DOHH2 (cell line): ENCODE measurements at regions not wholly inside any gene's neighbourhood (a gene's known extent, or its start where the extent isn't known, plus 50 kb on each side); places are given as distances from the start of the nearest gene placed in this dataset.

ENCODE experiments used
- H3F3A ChIP-seq: fragments of 200-600 bp; sonication (generic), shearing (Covaris generic); 2 replicates; pipeline ENCODE4 v1.6.0; 2016; ENCODE audit warnings: antibody characterized with exemption, mild to moderate bottlenecking; ENCODE audit not compliant: control insufficient read depth, insufficient read depth
- H3K27ac ChIP-seq: fragments of 200-600 bp; sonication (generic); 2 replicates; pipeline ENCODE4 v1.5.1; 2014; ENCODE audit warnings: low read depth, mild to moderate bottlenecking, low read length, moderate library complexity
- H3K27me3 ChIP-seq: fragments of 200-600 bp; sonication (generic); 2 replicates; pipeline ENCODE4 v1.6.1; 2014; ENCODE audit warnings: mild to moderate bottlenecking, low read length, mixed read lengths; ENCODE audit not compliant: control insufficient read depth
- H3K36me3 ChIP-seq: fragments of 200-600 bp; sonication (generic); 2 replicates; pipeline ENCODE4 v1.6.1; 2014; ENCODE audit warnings: mild to moderate bottlenecking, low read length, moderate library complexity, mixed read lengths; ENCODE audit not compliant: control insufficient read depth
- H3K4me1 ChIP-seq: fragments of 200-600 bp; sonication (generic); 2 replicates; pipeline ENCODE4 v1.6.1; 2014; ENCODE audit warnings: mild to moderate bottlenecking, low read length, mixed read lengths; ENCODE audit not compliant: control insufficient read depth
- H3K4me2 ChIP-seq: fragments of 200-600 bp; sonication (generic); 2 replicates; pipeline ENCODE4 v1.6.0; 2014; ENCODE audit warnings: mild to moderate bottlenecking, low read length, moderate library complexity
- H3K4me3 ChIP-seq: fragments of 200-600 bp; sonication (generic); 2 replicates; pipeline ENCODE4 v1.5.1; 2014; ENCODE audit warnings: mild to moderate bottlenecking, low read length, mixed read lengths
- H3K79me2 ChIP-seq: fragments of 200-600 bp; sonication (generic); 2 replicates; pipeline ENCODE4 v1.6.1; 2014; ENCODE audit warnings: mild to moderate bottlenecking, low read length, mixed read lengths; ENCODE audit not compliant: control insufficient read depth
- H3K9me2 ChIP-seq: fragments of 200-600 bp; sonication (generic); replicated peaks from 2 replicates; pipeline ENCODE4 v1.6.1; 2014; ENCODE audit warnings: mild to moderate bottlenecking, low read length, mixed read lengths; ENCODE audit not compliant: control insufficient read depth
- H3K9me3 ChIP-seq: fragments of 200-600 bp; sonication (generic); 2 replicates; pipeline ENCODE4 v1.6.1; 2014; ENCODE audit warnings: antibody characterized with exemption, low read length, mixed read lengths; ENCODE audit not compliant: control insufficient read depth, insufficient read depth
- H4K20me1 ChIP-seq: fragments of 200-600 bp; sonication (generic); 2 replicates; pipeline ENCODE4 v1.6.0; 2014; ENCODE audit warnings: low read depth, mild to moderate bottlenecking, antibody characterized with exemption, low read length, moderate library complexity; ENCODE audit not compliant: control insufficient read depth, insufficient read depth
- EZH2phosphoT487 ChIP-seq: fragments of 200-600 bp; sonication (generic); IDR thresholded peaks from 2 replicates; pipeline ENCODE4 v1.6.1; 2017; ENCODE audit warnings: borderline replicate concordance, mild to moderate bottlenecking, antibody characterized with exemption, low read length, moderate library complexity, mixed read lengths
- TF ChIP-seq, protein P1 (sequence below): fragments of 200-600 bp; sonication (generic); IDR thresholded peaks from one replicate; pipeline ENCODE4 v1.5.1; 2014; ENCODE audit warnings: antibody characterized with exemption, mild to moderate bottlenecking, low read depth, low read length; ENCODE audit not compliant: poor library complexity, severe bottlenecking

DNA sequence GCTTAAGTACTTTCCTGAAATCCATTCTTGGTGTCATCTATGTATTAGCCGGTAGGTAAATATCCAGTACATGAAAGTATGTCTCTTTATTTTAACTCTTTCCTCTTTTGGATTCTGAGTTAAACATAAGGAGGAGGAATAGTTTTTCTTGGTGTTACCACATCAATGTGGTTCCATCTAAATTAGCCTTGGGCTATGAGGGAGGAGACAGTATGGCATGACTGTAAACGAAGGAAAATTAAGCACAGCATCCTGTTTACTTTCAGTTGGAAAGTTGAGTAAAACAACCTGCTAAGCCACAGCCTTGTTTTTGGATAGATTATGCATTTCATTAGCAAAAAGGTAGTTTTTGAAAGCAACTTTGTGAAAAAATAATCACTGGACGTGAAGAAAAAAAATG is 693.0 kb upstream of the SOX9 start:
- H3K9me2 ChIP-seq = no peaks in the 10 kb centered on the region
- H3K4me2 ChIP-seq = no peak overlapping the region
- TF ChIP-seq, protein P1, sequence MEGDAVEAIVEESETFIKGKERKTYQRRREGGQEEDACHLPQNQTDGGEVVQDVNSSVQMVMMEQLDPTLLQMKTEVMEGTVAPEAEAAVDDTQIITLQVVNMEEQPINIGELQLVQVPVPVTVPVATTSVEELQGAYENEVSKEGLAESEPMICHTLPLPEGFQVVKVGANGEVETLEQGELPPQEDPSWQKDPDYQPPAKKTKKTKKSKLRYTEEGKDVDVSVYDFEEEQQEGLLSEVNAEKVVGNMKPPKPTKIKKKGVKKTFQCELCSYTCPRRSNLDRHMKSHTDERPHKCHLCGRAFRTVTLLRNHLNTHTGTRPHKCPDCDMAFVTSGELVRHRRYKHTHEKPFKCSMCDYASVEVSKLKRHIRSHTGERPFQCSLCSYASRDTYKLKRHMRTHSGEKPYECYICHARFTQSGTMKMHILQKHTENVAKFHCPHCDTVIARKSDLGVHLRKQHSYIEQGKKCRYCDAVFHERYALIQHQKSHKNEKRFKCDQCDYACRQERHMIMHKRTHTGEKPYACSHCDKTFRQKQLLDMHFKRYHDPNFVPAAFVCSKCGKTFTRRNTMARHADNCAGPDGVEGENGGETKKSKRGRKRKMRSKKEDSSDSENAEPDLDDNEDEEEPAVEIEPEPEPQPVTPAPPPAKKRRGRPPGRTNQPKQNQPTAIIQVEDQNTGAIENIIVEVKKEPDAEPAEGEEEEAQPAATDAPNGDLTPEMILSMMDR = no peak
- TF ChIP-seq EZH2phosphoT487 = no peak
- no peaks in the 10 kb centered on the region for H4K20me1 ChIP-seq
- no peaks in the 10 kb centered on the region; the same call in 1 of the 2 replicates for H3K36me3 ChIP-seq
- H3K4me3 ChIP-seq = no peak overlapping the region
- no peaks in the 10 kb centered on the region for H3F3A ChIP-seq
- H3K27ac ChIP-seq = no peak overlapping the region
- H3K9me3 ChIP-seq = no peaks in the 10 kb centered on the region
- no peaks in the 10 kb centered on the region for H3K79me2 ChIP-seq
- H3K27me3 ChIP-seq = no peaks in the 10 kb centered on the region
- H3K4me1 ChIP-seq = no peaks in the 10 kb centered on the region

DNA sequence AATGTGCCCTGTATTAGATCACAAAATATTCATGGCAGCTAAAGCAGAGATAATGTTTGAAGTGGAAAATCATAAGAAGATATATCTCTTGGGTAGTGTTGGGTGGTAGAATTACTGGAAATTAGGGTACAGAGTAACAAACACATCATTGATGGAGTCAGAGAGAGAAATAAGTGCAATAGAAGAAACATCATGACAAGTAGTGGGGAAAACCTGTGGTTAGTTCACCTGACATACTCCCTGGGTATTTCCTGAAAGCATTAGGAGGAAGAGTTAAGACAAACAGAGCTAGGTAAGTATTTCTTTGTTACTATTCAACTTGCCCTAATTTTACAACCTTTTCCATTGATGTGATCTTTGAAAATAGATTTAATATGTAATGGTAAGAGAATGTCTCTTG is 691.9 kb upstream of the SOX9 start:
- Histone ChIP-seq H3K9me2 (no peaks in the 10 kb centered on the region), H3K27ac (no peak overlapping the region), H3K9me3 (no peaks in the 10 kb centered on the region), H3K4me2 (no peak overlapping the region), H4K20me1 (no peaks in the 10 kb centered on the region), H3K79me2 (no peaks in the 10 kb centered on the region), H3K36me3 (no peaks in the 10 kb centered on the region; the same call in 1 of the 2 replicates), H3K4me1 (no peaks in the 10 kb centered on the region), H3K27me3 (no peaks in the 10 kb centered on the region), H3K4me3 (no peak overlapping the region), H3F3A (no peaks in the 10 kb centered on the region)
- no peak for TF ChIP-seq EZH2phosphoT487
- TF ChIP-seq, protein P1 = no peak

DNA sequence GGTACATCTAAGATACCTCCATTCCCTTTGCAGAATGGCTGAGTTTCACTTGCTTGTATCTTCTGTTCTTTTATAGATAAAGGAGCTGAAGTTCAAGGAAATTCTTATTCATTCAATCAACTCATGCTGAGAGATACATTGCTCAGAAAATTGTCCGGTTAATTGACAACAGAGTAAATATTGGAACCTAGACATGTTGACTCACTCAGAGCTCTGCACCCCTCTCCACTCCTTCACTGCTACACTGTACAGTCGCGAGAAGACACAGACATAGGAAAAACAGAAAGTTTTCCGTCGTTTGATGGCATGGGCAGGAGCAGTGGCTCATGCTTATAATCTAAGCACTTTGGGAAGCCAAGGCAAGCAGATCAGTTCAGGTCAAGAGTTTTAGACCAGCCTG is 690.5 kb upstream of the SOX9 start:
- Histone ChIP-seq H3K27me3 (no peaks in the 10 kb centered on the region), H3F3A (no peaks in the 10 kb centered on the region), H3K27ac (no peak overlapping the region), H3K4me3 (no peak overlapping the region), H3K9me3 (no peaks in the 10 kb centered on the region), H3K4me1 (no peaks in the 10 kb centered on the region), H4K20me1 (no peaks in the 10 kb centered on the region), H3K4me2 (no peak overlapping the region), H3K36me3 (no peaks in the 10 kb centered on the region), H3K79me2 (no peaks in the 10 kb centered on the region), H3K9me2 (no peaks in the 10 kb centered on the region)
- TF ChIP-seq, protein P1 = no peak
- no peak for TF ChIP-seq EZH2phosphoT487

DNA sequence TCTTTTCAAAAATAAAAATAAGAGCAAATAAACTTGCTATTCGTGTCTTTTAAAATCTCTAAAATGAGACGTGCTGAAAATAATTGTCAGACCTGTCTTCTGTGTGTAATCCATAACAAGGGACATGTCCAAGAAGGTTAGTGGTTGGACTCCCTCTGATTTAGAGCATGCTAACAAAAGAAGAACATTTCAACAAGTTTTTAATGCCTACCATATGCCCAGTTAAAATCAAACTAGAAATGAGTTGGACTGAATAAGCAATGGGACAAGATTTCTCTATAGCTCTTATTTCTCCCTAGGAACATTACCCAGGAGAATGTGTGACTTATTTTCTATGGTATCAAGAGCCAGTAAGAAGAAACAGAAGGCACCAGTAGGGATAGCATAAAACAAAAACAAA is 689.7 kb upstream of the SOX9 start:
- Histone ChIP-seq H3K4me1 (no peaks in the 10 kb centered on the region), H3K4me3 (no peak overlapping the region), H3K36me3 (no peaks in the 10 kb centered on the region), H3K9me2 (no peaks in the 10 kb centered on the region), H3K9me3 (no peaks in the 10 kb centered on the region), H3F3A (no peaks in the 10 kb centered on the region), H3K4me2 (no peak overlapping the region), H3K27ac (no peak overlapping the region), H4K20me1 (no peaks in the 10 kb centered on the region), H3K27me3 (no peaks in the 10 kb centered on the region), H3K79me2 (no peaks in the 10 kb centered on the region)
- no peak for TF ChIP-seq EZH2phosphoT487
- TF ChIP-seq, protein P1 = no peak
